Nephron (organoid): ENCODE measurements at regions not wholly inside any gene's neighbourhood (a gene's known extent, or its start where the extent isn't known, plus 50 kb on each side); places are given as distances from the start of the nearest gene placed in this dataset.

Experiments used
- H3K27ac Mint-ChIP-seq, 3 experiments: 2 replicates each; pipeline ENCODE4 v1.8.0; 2020; ENCODE audit warnings: mixed read lengths in 3 of 3, mild to moderate bottlenecking in 2 of 3, moderate library complexity in 1 of 3
- H3K27me3 Mint-ChIP-seq: 2 replicates; pipeline ENCODE4 v1.8.0; 2021; ENCODE audit warnings: low read depth, mild to moderate bottlenecking, moderate library complexity, mixed read lengths
- H3K36me3 Mint-ChIP-seq: 2 replicates; pipeline ENCODE4 v1.8.0; 2020; ENCODE audit warnings: low read depth, mixed read lengths
- H3K4me1 Mint-ChIP-seq: 2 replicates; pipeline ENCODE4 v1.8.0; 2020; ENCODE audit warnings: mixed read lengths
- H3K4me3 Mint-ChIP-seq, 3 experiments: 2 replicates each; pipeline ENCODE4 v1.8.0; 2020; ENCODE audit warnings: mild to moderate bottlenecking in 3 of 3, mixed read lengths in 3 of 3, moderate library complexity in 2 of 3
- H3K9me3 Mint-ChIP-seq: 2 replicates; pipeline ENCODE4 v1.8.0; 2020; ENCODE audit warnings: mixed read lengths
- TF ChIP-seq, protein P1 (sequence below), 3 experiments: fragments of 200-600 bp; sonication (generic); IDR thresholded peaks; one replicate each; pipeline ENCODE4 v1.5.0; 2021; ENCODE audit warnings: antibody characterized with exemption in 3 of 3; ENCODE audit not compliant: unreplicated experiment in 3 of 3

DNA sequence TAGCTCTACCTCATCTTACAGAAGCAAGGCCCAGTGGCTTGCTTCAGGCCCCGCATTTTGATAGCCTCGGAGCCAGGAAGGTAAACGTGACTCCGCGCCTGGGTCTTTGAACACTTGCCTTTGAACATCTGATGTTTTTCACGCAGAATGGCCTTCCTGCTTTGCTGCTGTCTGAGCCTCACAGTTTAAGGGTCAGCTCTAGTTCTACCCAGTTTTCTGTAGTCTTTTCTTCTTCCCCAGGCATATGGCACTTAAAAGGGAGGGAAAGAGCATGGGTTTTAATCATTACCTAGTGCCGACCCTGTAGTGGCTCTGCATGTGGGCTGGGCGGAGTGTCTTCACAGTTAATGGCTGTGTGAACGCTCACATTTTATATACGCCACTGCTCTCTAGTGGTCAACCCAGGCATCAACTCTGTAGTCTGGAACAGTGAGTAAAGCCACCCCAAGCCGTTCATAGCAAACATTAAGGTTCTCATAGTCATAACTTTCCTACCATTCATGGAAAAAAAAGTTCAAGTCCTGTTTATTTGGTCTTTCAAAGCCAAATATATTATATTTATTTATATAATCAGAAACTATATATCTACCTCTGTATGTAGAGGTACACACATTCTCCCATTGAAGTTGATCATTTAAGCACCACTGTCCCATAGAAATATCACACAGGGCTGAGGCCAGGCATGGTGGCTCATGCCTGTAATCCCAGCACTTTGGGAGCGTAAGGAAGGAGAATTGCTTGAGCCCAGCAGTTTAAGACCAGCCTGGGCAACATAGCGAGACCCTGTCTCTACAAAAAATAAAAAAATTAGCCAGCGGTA is 78.1 kb downstream of the IER5 start:
- TF ChIP-seq, protein P1, sequence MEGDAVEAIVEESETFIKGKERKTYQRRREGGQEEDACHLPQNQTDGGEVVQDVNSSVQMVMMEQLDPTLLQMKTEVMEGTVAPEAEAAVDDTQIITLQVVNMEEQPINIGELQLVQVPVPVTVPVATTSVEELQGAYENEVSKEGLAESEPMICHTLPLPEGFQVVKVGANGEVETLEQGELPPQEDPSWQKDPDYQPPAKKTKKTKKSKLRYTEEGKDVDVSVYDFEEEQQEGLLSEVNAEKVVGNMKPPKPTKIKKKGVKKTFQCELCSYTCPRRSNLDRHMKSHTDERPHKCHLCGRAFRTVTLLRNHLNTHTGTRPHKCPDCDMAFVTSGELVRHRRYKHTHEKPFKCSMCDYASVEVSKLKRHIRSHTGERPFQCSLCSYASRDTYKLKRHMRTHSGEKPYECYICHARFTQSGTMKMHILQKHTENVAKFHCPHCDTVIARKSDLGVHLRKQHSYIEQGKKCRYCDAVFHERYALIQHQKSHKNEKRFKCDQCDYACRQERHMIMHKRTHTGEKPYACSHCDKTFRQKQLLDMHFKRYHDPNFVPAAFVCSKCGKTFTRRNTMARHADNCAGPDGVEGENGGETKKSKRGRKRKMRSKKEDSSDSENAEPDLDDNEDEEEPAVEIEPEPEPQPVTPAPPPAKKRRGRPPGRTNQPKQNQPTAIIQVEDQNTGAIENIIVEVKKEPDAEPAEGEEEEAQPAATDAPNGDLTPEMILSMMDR (IDR thresholded peaks at IDR 0.05; ENCODE audit: unreplicated experiment in 3 of 3), result peak; percentile 78 to 87 (median 83)
- Mint-ChIP-seq H3K36me3 (peaks cover 4% of the 10 kb centered on the region), H3K27ac (peak overlapping the region in 1 of 3 experiments; percentile 45), H3K4me1 (peaks cover 5% of the 10 kb centered on the region), H3K4me3 (no peak overlapping the region), H3K9me3 (peaks cover 23% of the 10 kb centered on the region), H3K27me3 (no peaks in the 10 kb centered on the region)

DNA sequence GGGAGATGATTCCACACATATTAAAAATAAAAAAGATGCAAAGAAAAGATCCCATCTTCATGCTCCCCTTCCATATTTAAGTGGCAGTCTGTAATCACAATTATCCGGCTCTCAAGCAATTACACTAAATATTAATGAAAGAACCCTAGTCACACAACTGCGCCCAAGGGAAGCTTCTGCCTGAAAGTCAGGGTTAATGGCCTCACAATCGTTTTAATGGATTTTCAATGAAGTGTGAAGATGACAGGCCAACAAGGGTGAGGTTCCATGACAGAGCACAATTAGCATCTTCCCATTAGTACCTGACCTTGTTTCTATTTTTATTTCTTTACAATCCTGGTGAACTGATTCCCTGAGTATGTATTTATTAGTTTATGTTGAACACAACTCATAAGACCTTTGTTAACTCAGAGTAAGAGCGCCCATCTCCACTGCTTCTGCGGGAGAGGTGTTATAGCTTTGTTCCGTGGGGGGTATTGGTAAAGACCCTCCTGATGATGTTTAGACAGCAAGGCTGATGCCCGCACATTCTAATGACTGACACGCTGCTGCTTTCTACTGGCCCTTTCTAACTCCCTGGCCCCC is 80.9 kb downstream of the IER5 start:
- H3K9me3 Mint-ChIP-seq, result peaks cover 11% of the 10 kb centered on the region
- TF ChIP-seq, protein P1 (IDR thresholded peaks at IDR 0.05; ENCODE audit: unreplicated experiment in 3 of 3), result no peak
- no peaks in the 10 kb centered on the region for H3K36me3 Mint-ChIP-seq
- no peak overlapping the region for H3K4me3 Mint-ChIP-seq
- peaks cover under 1% of the 10 kb centered on the region for H3K27me3 Mint-ChIP-seq
- peaks cover 5% of the 10 kb centered on the region for H3K4me1 Mint-ChIP-seq
- H3K27ac Mint-ChIP-seq, result no peak overlapping the region

DNA sequence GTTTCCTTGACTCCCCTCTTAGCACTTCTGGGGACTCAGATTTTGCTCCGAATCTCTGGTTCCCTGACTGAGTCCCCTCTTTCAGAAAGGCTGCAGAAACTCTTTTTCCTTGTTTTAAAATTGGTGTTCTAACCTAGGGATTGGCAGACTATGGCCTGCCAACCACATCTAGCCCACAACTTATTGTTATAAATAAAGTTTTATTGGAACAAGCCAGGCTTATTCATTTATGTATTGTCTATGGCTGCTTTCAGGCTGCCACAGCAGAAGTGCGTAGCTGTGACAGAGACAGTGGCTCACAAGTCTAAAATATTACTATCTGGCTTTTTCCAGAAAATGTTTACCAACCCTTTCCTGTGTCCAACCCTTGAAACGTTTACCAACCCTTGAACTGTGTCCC is 81.7 kb downstream of the IER5 start:
- H3K27me3 Mint-ChIP-seq, result peaks cover 8% of the 10 kb centered on the region
- peaks cover 12% of the 10 kb centered on the region for H3K9me3 Mint-ChIP-seq
- TF ChIP-seq, protein P1 (IDR thresholded peaks at IDR 0.05; ENCODE audit: unreplicated experiment in 3 of 3), result no peak

GRCh38 chr1:181172082-181172481 is 83.6 kb downstream of the IER5 start:
- Mint-ChIP-seq H3K4me3 (no peak overlapping the region), H3K36me3 (no peaks in the 10 kb centered on the region), H3K9me3 (peaks cover 7% of the 10 kb centered on the region), H3K4me1 (no peaks in the 10 kb centered on the region), H3K27me3 (peaks cover 18% of the 10 kb centered on the region), H3K27ac (no peak overlapping the region)
- TF ChIP-seq, protein P1 (IDR thresholded peaks at IDR 0.05; ENCODE audit: unreplicated experiment in 3 of 3), result no peak

More for the DNA sequence above, 81.7 kb downstream of the IER5 start:
- H3K4me3 Mint-ChIP-seq, result no peak overlapping the region
- no peak overlapping the region for H3K27ac Mint-ChIP-seq
- H3K4me1 Mint-ChIP-seq, result peaks cover 5% of the 10 kb centered on the region
- no peaks in the 10 kb centered on the region for H3K36me3 Mint-ChIP-seq

- Mint-ChIP-seq H3K27ac (no peak overlapping the region), H3K4me3 (no peak overlapping the region), H3K27me3 (peaks cover 22% of the 10 kb centered on the region), H3K4me1 (peaks cover 14% of the 10 kb centered on the region), H3K9me3 (peaks cover 7% of the 10 kb centered on the region), H3K36me3 (no peaks in the 10 kb centered on the region)
- TF ChIP-seq, protein P1 (IDR thresholded peaks at IDR 0.05; ENCODE audit: unreplicated experiment in 3 of 3), result no peak
These were observed 85.4 kb downstream of the IER5 start for GRCh38 chr1:181173761-181174447.
